GM19397 (cell line): ENCODE measurements at regions not wholly inside any gene's neighbourhood (a gene's known extent, or its start where the extent isn't known, plus 50 kb on each side); places are given as distances from the start of the nearest gene placed in this dataset.
"Not testable (repeated sequence)": the region's sequence is repeated elsewhere in the genome, so short reads cannot be mapped to it uniquely, and the experiment has no call there.

ENCODE experiments used
- ATAC-seq: cut with Tn5 transposase; IDR thresholded peaks from one replicate; pipeline ENCODE4 v1.9.1; 2021; ENCODE audit warnings: mild to moderate bottlenecking, moderate library complexity; ENCODE audit not compliant: unreplicated experiment

GRCh38 chr5:126007841-126008240, 415.4 kb upstream of the GRAMD2B start:
- no peak for ATAC-seq

GRCh38 chr5:126009566-126009965, 413.6 kb upstream of the GRAMD2B start:
- no peak for ATAC-seq

- ATAC-seq: not testable (repeated sequence)
Measured at GRCh38 chr5:126011526-126011925, 411.7 kb upstream of the GRAMD2B start.

- no peak for ATAC-seq
Measured at GRCh38 chr5:126014676-126015075, 408.5 kb upstream of the GRAMD2B start.

- no peak for ATAC-seq
Measured at GRCh38 chr5:126015235-126016181, 407.7 kb upstream of the GRAMD2B start.

GRCh38 chr5:126016256-126016655, 407.0 kb upstream of the GRAMD2B start:
- no peak for ATAC-seq

GRCh38 chr5:126017096-126017495, 406.1 kb upstream of the GRAMD2B start:
- ATAC-seq: no peak

- ATAC-seq: no peak
Measured at GRCh38 chr5:126020770-126021169, 402.4 kb upstream of the GRAMD2B start.

GRCh38 chr5:126023994-126024441, 399.2 kb upstream of the GRAMD2B start:
- no peak for ATAC-seq

GRCh38 chr5:126027149-126027548, 396.1 kb upstream of the GRAMD2B start:
- ATAC-seq: no peak

- no peak for ATAC-seq
Measured at GRCh38 chr5:126027652-126028051, 395.6 kb upstream of the GRAMD2B start.

GRCh38 chr5:126028336-126028735, 394.9 kb upstream of the GRAMD2B start:
- ATAC-seq: no peak

GRCh38 chr5:126029282-126029681, 393.9 kb upstream of the GRAMD2B start:
- ATAC-seq: not testable (repeated sequence)

- ATAC-seq: no peak
Measured at GRCh38 chr5:126030698-126031097, 392.5 kb upstream of the GRAMD2B start.

- no peak for ATAC-seq
Measured at GRCh38 chr5:126031989-126032716, 391.1 kb upstream of the GRAMD2B start.

- no peak for ATAC-seq
Measured at GRCh38 chr5:126043688-126044087, 379.5 kb upstream of the GRAMD2B start.

GRCh38 chr5:126044111-126044668, 379.0 kb upstream of the GRAMD2B start:
- ATAC-seq: no peak

- no peak for ATAC-seq
Measured at GRCh38 chr5:126044931-126045565, 378.2 kb upstream of the GRAMD2B start.

GRCh38 chr5:126046318-126046717, 376.9 kb upstream of the GRAMD2B start:
- ATAC-seq: no peak

GRCh38 chr5:126046846-126047571, 376.2 kb upstream of the GRAMD2B start:
- ATAC-seq: no peak
